RWPE2 (cell line): ENCODE measurements at regions not wholly inside any gene's neighbourhood (a gene's known extent, or its start where the extent isn't known, plus 50 kb on each side); places are given as distances from the start of the nearest gene placed in this dataset.
A peak's percentile ranks its signal among the peaks of the same experiment; 100 is the strongest.

Experiments used
- ATAC-seq: fragments of 200-7000 bp; cut with Tn5 transposase; 3 replicates; pipeline ENCODE4 v1.9.1; 2021; ENCODE audit warnings: low read depth
- DNase-seq: peaks from one replicate; pipeline ENCODE4 v3.0.0-alpha.2; 2020; ENCODE audit warnings: low spot score
- H3K27ac ChIP-seq: fragments of 450-650 bp; 2 replicates; pipeline ENCODE4 v1.5.1; 2017; ENCODE audit warnings: mild to moderate bottlenecking; ENCODE audit not compliant: poor library complexity, severe bottlenecking
- H3K27me3 ChIP-seq: fragments of 250-450 bp; sonication (Bioruptor Pico); 2 replicates; pipeline ENCODE4 v1.5.1; 2021; ENCODE audit warnings: mild to moderate bottlenecking, moderate library complexity; ENCODE audit not compliant: insufficient read depth, poor library complexity, severe bottlenecking
- H3K36me3 ChIP-seq: fragments of 250-450 bp; sonication (Bioruptor Pico); 2 replicates; pipeline ENCODE4 v1.5.1; 2020; ENCODE audit warnings: low read depth, mild to moderate bottlenecking, moderate library complexity
- H3K4me1 ChIP-seq: fragments of 250-450 bp; sonication (Bioruptor Pico); 2 replicates; pipeline ENCODE4 v1.5.1; 2021; ENCODE audit warnings: mild to moderate bottlenecking, moderate library complexity; ENCODE audit not compliant: insufficient read depth, poor library complexity, severe bottlenecking
- H3K4me3 ChIP-seq: fragments of 250-450 bp; sonication (Bioruptor Pico); 2 replicates; pipeline ENCODE4 v1.5.1; 2021; ENCODE audit warnings: mild to moderate bottlenecking, moderate library complexity; ENCODE audit not compliant: severe bottlenecking
- H3K9me3 ChIP-seq: fragments of 250-450 bp; sonication (Bioruptor Pico); 2 replicates; pipeline ENCODE4 v1.5.1; 2021; ENCODE audit warnings: mild to moderate bottlenecking, moderate library complexity; ENCODE audit not compliant: severe bottlenecking
- TF ChIP-seq, protein P1 (sequence below): fragments of 450-650 bp; IDR thresholded peaks from one replicate; pipeline ENCODE4 v1.5.1; 2017; ENCODE audit warnings: mild to moderate bottlenecking, moderate library complexity; ENCODE audit not compliant: poor library complexity, severe bottlenecking

DNA sequence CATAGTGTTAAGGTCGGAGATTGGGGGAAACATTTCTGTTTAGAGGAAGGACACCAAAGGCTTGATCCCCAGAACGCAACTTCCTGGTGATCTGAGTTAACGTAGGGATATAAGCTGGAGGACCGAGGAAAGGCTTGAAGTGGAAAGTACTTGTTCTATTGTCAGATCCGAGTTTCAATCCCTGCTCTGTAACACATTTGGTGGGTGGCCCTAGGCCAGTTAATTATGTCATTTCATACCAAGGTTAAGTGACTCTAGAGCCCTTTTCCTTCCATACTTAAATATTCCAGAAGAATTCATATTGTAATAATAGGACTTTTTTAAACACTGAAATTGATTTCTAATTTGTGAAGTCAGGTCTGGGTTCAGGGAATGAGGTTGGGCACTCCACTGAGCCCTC lies 80.9 kb downstream of the RPLP1 start:
- no peak overlapping the region for H3K27ac ChIP-seq
- TF ChIP-seq, protein P1, sequence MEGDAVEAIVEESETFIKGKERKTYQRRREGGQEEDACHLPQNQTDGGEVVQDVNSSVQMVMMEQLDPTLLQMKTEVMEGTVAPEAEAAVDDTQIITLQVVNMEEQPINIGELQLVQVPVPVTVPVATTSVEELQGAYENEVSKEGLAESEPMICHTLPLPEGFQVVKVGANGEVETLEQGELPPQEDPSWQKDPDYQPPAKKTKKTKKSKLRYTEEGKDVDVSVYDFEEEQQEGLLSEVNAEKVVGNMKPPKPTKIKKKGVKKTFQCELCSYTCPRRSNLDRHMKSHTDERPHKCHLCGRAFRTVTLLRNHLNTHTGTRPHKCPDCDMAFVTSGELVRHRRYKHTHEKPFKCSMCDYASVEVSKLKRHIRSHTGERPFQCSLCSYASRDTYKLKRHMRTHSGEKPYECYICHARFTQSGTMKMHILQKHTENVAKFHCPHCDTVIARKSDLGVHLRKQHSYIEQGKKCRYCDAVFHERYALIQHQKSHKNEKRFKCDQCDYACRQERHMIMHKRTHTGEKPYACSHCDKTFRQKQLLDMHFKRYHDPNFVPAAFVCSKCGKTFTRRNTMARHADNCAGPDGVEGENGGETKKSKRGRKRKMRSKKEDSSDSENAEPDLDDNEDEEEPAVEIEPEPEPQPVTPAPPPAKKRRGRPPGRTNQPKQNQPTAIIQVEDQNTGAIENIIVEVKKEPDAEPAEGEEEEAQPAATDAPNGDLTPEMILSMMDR: no peak
- ATAC-seq: no peak
- H3K4me1 ChIP-seq: no peaks in the 10 kb centered on the region
- no peak for DNase-seq
- no peak overlapping the region for H3K4me3 ChIP-seq
- H3K36me3 ChIP-seq: no peaks in the 10 kb centered on the region
- no peaks in the 10 kb centered on the region for H3K9me3 ChIP-seq
- no peaks in the 10 kb centered on the region for H3K27me3 ChIP-seq

DNA sequence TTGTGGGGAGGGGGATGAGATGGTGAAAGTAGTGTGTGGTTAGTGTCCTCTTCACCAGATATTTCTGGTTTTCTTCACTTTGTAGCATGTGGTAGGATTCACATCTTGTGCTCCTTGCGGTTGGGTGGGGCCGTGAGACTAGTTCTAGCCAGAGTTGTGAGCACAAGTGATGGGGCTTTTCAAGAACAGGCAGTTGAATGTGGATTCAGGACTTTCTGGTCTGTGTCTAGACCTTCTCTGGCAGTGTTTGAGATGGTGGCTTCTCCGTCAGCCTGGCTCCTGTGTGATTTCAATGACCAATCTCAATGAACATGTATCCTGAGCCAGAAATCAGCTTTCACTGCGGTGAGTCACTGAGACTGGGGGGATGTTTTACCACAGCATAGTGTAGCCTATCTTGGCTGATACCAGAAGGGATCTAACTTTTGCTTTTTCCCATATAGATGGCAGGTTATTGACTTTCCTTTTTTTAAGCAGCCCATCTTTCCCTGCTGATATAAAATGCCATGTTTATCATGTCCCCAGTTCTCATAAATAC lies 82.6 kb downstream of the RPLP1 start:
- Histone ChIP-seq H3K36me3 (no peaks in the 10 kb centered on the region), H3K4me3 (no peak overlapping the region), H3K4me1 (no peaks in the 10 kb centered on the region), H3K27me3 (no peaks in the 10 kb centered on the region), H3K9me3 (no peaks in the 10 kb centered on the region), H3K27ac (no peak overlapping the region)
- DNase-seq (no peak), ATAC-seq (peak; percentile 57; the same call in 2 of the 3 replicates)
- TF ChIP-seq, protein P1: no peak

DNA sequence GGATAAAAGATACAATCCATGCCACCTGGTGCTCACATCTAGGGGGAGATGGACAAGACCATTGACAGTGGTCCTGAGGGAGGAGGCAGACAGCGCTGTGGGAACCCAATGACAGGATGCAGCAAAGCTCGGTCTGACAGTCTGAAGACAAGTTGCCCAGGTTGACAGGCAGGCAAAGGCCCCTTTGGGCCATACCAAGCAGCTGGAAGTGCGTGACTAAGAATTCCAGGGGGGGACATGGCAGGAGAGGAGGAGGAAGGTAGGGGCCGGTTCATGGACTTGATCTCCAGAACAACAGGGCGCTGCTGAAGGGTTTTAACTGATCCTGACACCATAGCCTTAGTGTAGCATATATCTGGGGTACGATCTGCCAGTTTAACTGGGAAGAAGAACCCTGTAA lies 83.4 kb downstream of the RPLP1 start:
- Histone ChIP-seq H3K4me3 (no peak overlapping the region), H3K27ac (no peak overlapping the region), H3K4me1 (no peaks in the 10 kb centered on the region), H3K27me3 (no peaks in the 10 kb centered on the region), H3K36me3 (no peaks in the 10 kb centered on the region), H3K9me3 (no peaks in the 10 kb centered on the region)
- DNase-seq (no peak), ATAC-seq (no peak)
- TF ChIP-seq, protein P1: no peak

DNA sequence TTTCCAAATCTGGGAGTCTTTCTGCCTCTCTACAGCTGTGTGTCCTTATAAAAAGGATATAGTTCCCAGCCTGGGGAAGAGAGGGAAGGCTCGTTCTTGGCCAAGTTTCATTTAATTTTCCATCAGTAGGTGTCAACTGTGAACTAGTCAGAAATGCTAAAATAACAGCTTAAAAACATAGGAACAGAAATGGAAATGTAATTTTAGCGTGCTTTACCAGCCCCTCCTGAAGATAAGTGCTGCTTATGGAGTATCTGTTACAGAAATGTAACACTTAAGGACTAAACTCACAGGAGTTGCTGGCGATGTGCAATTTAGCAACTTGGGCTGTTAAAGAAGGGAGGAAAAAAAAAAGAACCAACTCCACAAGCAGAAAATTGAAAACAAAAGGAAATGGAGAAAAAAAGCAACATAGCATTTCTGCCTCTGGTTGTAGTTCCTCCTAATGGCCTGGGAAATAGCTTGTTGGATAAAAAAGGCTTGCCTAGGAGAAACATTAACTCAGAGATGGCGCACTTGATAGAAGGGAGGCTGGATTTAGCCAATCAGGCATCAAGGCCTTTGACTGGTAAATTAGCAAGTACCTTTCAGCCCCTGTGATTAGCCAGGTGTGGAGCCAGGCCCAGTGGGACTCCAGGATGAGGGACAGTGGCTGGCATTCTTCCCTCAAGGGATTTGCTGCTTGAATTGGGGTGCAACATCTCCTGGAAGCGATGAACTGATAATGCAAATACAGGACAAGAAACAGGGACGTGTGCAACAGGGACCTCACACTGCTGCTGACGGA lies 84.3 kb downstream of the RPLP1 start:
- no peak for DNase-seq
- no peak overlapping the region for H3K27ac ChIP-seq
- no peaks in the 10 kb centered on the region for H3K27me3 ChIP-seq
- no peaks in the 10 kb centered on the region for H3K4me1 ChIP-seq
- TF ChIP-seq, protein P1: no peak
- H3K36me3 ChIP-seq: no peaks in the 10 kb centered on the region
- no peak for ATAC-seq
- no peaks in the 10 kb centered on the region for H3K9me3 ChIP-seq
- H3K4me3 ChIP-seq: no peak overlapping the region

DNA sequence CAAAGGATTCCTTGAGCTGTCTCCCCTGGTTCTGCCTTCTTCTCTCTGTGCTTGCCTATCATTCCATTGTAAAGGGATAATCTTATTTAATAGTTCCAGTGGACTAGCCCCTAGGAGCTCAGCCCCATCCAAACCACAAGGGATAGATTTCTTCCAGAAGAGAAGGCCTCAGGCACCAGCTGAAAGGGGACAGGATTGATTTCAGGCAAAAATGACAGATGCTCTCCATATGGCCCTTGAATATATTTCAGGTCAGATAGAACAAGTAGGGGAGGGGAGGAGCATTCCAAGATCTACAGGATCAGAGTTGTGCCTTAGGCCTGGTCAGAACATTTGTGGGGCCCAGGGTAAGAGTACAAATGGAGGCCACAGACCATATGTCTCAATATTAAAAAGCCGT lies 85.3 kb downstream of the RPLP1 start:
- Histone ChIP-seq H3K36me3 (no peaks in the 10 kb centered on the region), H3K27me3 (no peaks in the 10 kb centered on the region), H3K9me3 (no peaks in the 10 kb centered on the region), H3K4me3 (no peak overlapping the region), H3K4me1 (no peaks in the 10 kb centered on the region), H3K27ac (no peak overlapping the region)
- TF ChIP-seq, protein P1: no peak
- DNase-seq (no peak), ATAC-seq (no peak)
